Suprapubic skin (tissue), 4 donors: ENCODE measurements at regions not wholly inside any gene's neighbourhood (a gene's known extent, or its start where the extent isn't known, plus 50 kb on each side); places are given as distances from the start of the nearest gene placed in this dataset.

Experiments
- DNase-seq, 2 donors: peaks; one replicate each; pipeline ENCODE4 v3.0.0-alpha.2; 2019; ENCODE audit warnings: low spot score in 2 of 2
- H3K27ac ChIP-seq: fragments of 200-600 bp; sonication (generic); one replicate; pipeline ENCODE4 v1.5.1; 2019
- H3K27me3 ChIP-seq: fragments of 200-600 bp; sonication (generic); one replicate; pipeline ENCODE4 v1.5.1; 2019
- H3K36me3 ChIP-seq: fragments of 200-600 bp; sonication (generic); one replicate; pipeline ENCODE4 v1.5.1; 2019
- H3K4me1 ChIP-seq: fragments of 200-600 bp; sonication (generic); one replicate; pipeline ENCODE4 v1.5.1; 2019
- H3K4me3 ChIP-seq: fragments of 200-600 bp; sonication (generic); one replicate; pipeline ENCODE4 v1.5.1; 2019; ENCODE audit warnings: mild to moderate bottlenecking
- H3K9me3 ChIP-seq: fragments of 200-600 bp; sonication (generic); one replicate; pipeline ENCODE4 v1.5.1; 2019
- EP300 ChIP-seq: sonication (generic); formaldehyde crosslinking; IDR thresholded peaks from one replicate; pipeline ENCODE4 v1.6.1; 2017; ENCODE audit warnings: antibody characterized with exemption
- POLR2A ChIP-seq, 2 donors: fragments of 450-650 bp; IDR thresholded peaks; one replicate each; pipeline ENCODE4 v1.6.1; 2017; ENCODE audit warnings: antibody characterized with exemption in 2 of 2, mild to moderate bottlenecking in 2 of 2, moderate library complexity in 2 of 2
- POLR2AphosphoS5 ChIP-seq, 3 donors: sonication (generic); formaldehyde crosslinking; IDR thresholded peaks; one replicate each; pipeline ENCODE4 v1.6.1; 2017; ENCODE audit warnings: antibody characterized with exemption in 3 of 3
- WGBS: methylation state at CpG from one replicate; pipeline ENCODE4 v1.1.5; 2018; 5-methylcytosine and 5-hydroxymethylcytosine counted together
- TF ChIP-seq, protein P1 (sequence below), 2 donors: fragments of 200-600 bp in 1 of 2; fragments of 450-650 bp in 1 of 2; sonication (generic) in 1 of 2; IDR thresholded peaks; one replicate each; pipeline ENCODE4 v1.5.1; 2016 to 2019; ENCODE audit warnings: antibody characterized with exemption in 2 of 2, mild to moderate bottlenecking in 1 of 2, moderate library complexity in 1 of 2

GRCh38 chr11:15748132-15748531 lies 608.2 kb downstream of the SOX6 start:
- no peak overlapping the region for H3K4me3 ChIP-seq
- no peak overlapping the region for H3K27ac ChIP-seq
- H3K9me3 ChIP-seq = no peaks in the 10 kb centered on the region
- H3K36me3 ChIP-seq = no peaks in the 10 kb centered on the region
- no peak for TF ChIP-seq POLR2A (IDR thresholded peaks at IDR 0.05)
- no peak for TF ChIP-seq POLR2AphosphoS5 (IDR thresholded peaks at IDR 0.05)
- TF ChIP-seq EP300 = no peak
- TF ChIP-seq, protein P1, sequence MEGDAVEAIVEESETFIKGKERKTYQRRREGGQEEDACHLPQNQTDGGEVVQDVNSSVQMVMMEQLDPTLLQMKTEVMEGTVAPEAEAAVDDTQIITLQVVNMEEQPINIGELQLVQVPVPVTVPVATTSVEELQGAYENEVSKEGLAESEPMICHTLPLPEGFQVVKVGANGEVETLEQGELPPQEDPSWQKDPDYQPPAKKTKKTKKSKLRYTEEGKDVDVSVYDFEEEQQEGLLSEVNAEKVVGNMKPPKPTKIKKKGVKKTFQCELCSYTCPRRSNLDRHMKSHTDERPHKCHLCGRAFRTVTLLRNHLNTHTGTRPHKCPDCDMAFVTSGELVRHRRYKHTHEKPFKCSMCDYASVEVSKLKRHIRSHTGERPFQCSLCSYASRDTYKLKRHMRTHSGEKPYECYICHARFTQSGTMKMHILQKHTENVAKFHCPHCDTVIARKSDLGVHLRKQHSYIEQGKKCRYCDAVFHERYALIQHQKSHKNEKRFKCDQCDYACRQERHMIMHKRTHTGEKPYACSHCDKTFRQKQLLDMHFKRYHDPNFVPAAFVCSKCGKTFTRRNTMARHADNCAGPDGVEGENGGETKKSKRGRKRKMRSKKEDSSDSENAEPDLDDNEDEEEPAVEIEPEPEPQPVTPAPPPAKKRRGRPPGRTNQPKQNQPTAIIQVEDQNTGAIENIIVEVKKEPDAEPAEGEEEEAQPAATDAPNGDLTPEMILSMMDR (IDR thresholded peaks at IDR 0.05) = no peak
- no peaks in the 10 kb centered on the region for H3K27me3 ChIP-seq
- H3K4me1 ChIP-seq = no peaks in the 10 kb centered on the region
- no peak for DNase-seq

DNA sequence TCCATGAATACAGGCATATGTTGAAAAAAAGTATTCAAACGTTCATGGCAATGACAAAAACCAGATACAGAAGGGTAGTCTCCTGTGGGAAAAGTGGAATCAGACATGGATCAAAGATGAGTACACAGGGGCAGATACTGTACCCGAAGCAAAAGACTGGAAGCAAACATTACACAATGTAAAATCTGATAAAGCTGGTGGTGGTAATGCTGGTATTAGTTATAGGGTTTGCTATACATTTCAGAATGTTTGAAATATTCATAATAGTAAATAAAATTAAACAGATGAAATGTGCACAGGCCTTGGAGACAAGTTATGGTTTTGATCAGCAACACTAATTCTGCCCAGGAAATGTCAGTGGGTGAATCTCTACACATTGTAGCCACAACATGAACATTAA lies 607.6 kb downstream of the SOX6 start:
- WGBS = 74% methylated on average over 2 of the region's 2 CpGs
- H3K27me3 ChIP-seq = no peaks in the 10 kb centered on the region

DNA sequence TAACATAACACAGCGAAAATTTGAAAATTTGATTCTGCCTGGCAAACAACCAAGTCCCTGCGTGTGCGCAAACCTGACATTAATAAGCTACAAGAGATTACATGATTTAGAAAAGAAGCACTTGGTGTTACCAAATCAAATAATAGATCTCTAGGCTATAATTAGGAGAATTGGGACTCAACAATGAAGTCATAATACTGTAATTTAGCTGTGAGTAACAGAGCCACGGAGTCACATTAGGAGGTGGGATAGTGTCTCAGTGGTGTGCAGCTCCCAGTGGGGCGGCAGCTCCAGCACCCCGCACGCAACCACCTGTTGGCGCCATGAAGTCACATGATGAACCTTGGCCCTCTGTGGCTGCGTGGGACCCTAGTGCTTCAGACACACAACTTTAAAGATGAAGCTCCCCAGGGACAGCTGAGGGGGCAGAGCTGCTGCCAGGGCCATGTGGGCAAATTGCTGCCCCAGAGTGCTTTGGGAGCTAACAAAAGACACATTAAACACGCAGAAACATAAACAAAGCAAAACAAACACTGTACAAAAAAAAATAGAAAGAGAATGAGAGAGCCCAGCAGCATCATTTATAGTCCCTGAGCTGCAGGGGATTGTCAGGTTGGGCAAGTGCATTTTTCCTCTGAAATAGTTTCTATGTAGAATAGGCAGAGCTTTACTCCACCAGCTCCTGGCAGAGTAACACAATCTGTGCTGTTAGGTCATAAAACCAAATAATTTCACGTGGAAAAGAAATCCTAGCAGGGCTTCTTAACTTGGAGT lies 605.6 kb downstream of the SOX6 start:
- WGBS = 85% methylated on average over 11 of the region's 11 CpGs

More for the DNA sequence above, 607.6 kb downstream of the SOX6 start:
- no peak for DNase-seq
- no peak overlapping the region for H3K27ac ChIP-seq
- no peaks in the 10 kb centered on the region for H3K4me1 ChIP-seq
- H3K36me3 ChIP-seq = no peaks in the 10 kb centered on the region
- H3K4me3 ChIP-seq = no peak overlapping the region
- H3K9me3 ChIP-seq = no peaks in the 10 kb centered on the region
- TF ChIP-seq POLR2AphosphoS5 (IDR thresholded peaks at IDR 0.05) = no peak
- TF ChIP-seq POLR2A (IDR thresholded peaks at IDR 0.05) = no peak
- TF ChIP-seq, protein P1 (IDR thresholded peaks at IDR 0.05) = no peak
- TF ChIP-seq EP300 = no peak

GRCh38 chr11:15754221-15754620 lies 602.1 kb downstream of the SOX6 start:
- no peak overlapping the region for H3K4me3 ChIP-seq
- WGBS = 44% methylated on average over 1 of the region's 1 CpG
- no peak for TF ChIP-seq POLR2A (IDR thresholded peaks at IDR 0.05)
- TF ChIP-seq POLR2AphosphoS5 (IDR thresholded peaks at IDR 0.05) = no peak
- no peak for TF ChIP-seq EP300
- TF ChIP-seq, protein P1 (IDR thresholded peaks at IDR 0.05) = no peak
- H3K27ac ChIP-seq = no peak overlapping the region
- peaks cover 6% of the 10 kb centered on the region for H3K27me3 ChIP-seq
- DNase-seq = no peak
- no peaks in the 10 kb centered on the region for H3K9me3 ChIP-seq
- no peaks in the 10 kb centered on the region for H3K36me3 ChIP-seq
- H3K4me1 ChIP-seq = no peaks in the 10 kb centered on the region

More for the DNA sequence above, 605.6 kb downstream of the SOX6 start:
- H3K36me3 ChIP-seq = no peaks in the 10 kb centered on the region
- no peaks in the 10 kb centered on the region for H3K4me1 ChIP-seq
- H3K4me3 ChIP-seq = no peak overlapping the region
- H3K9me3 ChIP-seq = no peaks in the 10 kb centered on the region
- TF ChIP-seq, protein P1 (IDR thresholded peaks at IDR 0.05) = no peak
- TF ChIP-seq EP300 (no peak), POLR2AphosphoS5 (IDR thresholded peaks at IDR 0.05) (no peak)
- no peak overlapping the region for H3K27ac ChIP-seq
- no peak for DNase-seq
- no peaks in the 10 kb centered on the region for H3K27me3 ChIP-seq

DNA sequence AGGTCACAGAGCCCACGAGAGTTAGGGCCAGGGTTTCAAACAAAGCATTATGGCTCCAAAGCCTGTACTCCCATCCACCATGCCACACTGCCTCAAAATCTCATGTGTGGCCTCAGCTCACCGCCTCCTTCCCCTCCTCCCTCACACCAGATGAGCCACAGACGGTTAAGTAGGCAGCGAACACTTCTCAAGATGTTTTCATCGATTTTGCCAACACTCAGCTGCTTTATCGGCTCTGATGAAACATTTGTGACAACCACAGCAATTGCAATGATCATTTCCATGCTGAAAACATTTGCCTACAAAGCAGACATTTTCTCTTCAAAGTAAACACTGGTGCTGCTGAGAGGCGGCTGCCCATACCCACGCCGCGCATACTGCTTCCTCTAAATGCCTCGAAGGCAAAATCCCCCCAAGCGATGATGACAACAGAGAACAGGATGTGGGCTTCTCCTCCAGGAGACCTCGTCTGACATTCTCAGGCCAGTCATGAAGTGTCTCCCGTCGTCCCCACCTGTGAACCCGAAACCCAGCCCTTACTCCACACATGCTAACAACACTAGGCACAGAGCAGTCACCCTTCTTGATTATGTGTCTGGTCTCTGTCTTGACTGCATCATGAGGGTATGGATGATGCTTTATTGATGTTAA lies 599.2 kb downstream of the SOX6 start:
- Histone ChIP-seq H3K9me3 (no peaks in the 10 kb centered on the region), H3K27ac (no peak overlapping the region), H3K4me3 (no peak overlapping the region), H3K36me3 (no peaks in the 10 kb centered on the region), H3K27me3 (peaks cover 6% of the 10 kb centered on the region), H3K4me1 (no peaks in the 10 kb centered on the region)
- no peak for DNase-seq
- 78% methylated on average over 16 of the region's 16 CpGs for WGBS
- TF ChIP-seq, protein P1 (IDR thresholded peaks at IDR 0.05) = no peak
- TF ChIP-seq POLR2A (IDR thresholded peaks at IDR 0.05) (no peak), POLR2AphosphoS5 (IDR thresholded peaks at IDR 0.05) (no peak), EP300 (no peak)
